ENCODE measurements at regions not wholly inside any gene's neighbourhood (a gene's known extent, or its start where the extent isn't known, plus 50 kb on each side); places are given as distances from the start of the nearest gene placed in this dataset.

DNA sequence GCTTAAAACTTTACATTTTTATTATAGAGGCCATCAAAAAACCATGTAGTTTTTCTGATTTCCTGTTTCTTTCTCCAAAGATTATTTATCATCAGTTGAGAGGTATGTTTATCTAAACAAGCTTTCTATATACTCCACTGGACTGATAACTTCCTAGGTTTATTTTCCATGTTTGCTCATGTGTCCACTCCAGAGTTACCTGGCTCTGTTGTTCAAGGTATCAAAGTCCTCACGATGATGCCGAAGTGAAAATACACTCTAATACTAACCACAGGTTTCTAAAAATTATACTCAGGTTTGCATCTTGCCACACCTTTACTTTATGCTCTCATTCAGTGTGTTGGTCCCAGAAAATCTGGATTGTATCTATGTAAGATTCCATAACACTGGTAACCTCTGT lies 287.9 kb upstream of the GULP1 start:
- ChIA-PET POLR2A (ENCODE audit: low non-redundant PET) (no interaction called here), CTCF (no interaction called here)
- no peak overlapping the region for H3K27ac ChIP-seq
- no peak for DNase-seq (ENCODE audit: low spot score)
- TF ChIP-seq, protein P1, sequence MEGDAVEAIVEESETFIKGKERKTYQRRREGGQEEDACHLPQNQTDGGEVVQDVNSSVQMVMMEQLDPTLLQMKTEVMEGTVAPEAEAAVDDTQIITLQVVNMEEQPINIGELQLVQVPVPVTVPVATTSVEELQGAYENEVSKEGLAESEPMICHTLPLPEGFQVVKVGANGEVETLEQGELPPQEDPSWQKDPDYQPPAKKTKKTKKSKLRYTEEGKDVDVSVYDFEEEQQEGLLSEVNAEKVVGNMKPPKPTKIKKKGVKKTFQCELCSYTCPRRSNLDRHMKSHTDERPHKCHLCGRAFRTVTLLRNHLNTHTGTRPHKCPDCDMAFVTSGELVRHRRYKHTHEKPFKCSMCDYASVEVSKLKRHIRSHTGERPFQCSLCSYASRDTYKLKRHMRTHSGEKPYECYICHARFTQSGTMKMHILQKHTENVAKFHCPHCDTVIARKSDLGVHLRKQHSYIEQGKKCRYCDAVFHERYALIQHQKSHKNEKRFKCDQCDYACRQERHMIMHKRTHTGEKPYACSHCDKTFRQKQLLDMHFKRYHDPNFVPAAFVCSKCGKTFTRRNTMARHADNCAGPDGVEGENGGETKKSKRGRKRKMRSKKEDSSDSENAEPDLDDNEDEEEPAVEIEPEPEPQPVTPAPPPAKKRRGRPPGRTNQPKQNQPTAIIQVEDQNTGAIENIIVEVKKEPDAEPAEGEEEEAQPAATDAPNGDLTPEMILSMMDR (conservative IDR thresholded peaks at IDR 0.05; ENCODE audit: low read depth): no peak

DNA sequence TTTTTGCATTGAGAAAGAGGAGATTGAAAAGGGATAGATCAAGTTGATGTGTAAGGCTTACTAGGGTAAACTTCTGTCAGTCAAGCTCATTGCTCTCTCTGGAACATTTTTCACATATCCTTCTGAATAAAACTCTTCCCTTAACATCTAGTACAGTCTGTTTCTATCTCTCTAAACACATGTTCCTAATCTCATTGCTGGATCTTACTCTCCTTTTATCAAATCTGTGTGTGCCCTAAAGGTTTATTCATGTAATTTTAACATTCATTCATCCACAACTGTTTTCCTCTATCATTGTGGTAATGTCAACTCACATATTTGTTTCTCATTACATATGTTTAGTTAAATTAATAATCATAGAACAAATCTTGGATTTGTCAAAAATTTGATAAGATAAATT lies 277.9 kb upstream of the GULP1 start:
- H3K27ac ChIP-seq: no peak overlapping the region
- no peak for DNase-seq (ENCODE audit: low spot score)
- ChIA-PET CTCF (no interaction called here), POLR2A (ENCODE audit: low non-redundant PET) (no interaction called here)
- TF ChIP-seq, protein P1 (conservative IDR thresholded peaks at IDR 0.05; ENCODE audit: low read depth): no peak

DNA sequence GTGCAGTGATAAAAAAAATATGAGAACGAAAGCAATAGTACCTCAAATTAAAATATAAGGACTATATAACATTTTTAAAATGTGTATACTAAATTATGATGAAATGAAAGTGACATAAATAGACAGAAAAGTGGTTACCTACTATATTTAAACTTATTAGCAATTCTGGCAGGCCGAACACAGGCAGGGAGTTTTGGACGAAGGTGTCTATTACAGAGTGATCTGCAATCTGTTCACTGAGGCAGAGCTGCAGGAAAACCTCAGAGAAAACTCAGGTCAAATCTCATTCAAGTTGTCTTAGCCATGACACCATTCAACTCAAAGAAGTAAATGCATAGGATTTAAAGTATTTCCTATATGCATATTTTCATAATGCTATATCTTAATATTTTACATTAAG lies 274.8 kb upstream of the GULP1 start:
- CTCF ChIA-PET: interaction anchor here (0.6 kb wide), 1 partner anchor 47 kb away, joined by 3 read pairs; no protein-coding TSS in a partner anchor
- DNase-seq (ENCODE audit: low spot score): no peak
- TF ChIP-seq, protein P1 (conservative IDR thresholded peaks at IDR 0.05; ENCODE audit: low read depth): no peak
- H3K27ac ChIP-seq: no peak overlapping the region
- POLR2A ChIA-PET (ENCODE audit: low non-redundant PET): no interaction called here

DNA sequence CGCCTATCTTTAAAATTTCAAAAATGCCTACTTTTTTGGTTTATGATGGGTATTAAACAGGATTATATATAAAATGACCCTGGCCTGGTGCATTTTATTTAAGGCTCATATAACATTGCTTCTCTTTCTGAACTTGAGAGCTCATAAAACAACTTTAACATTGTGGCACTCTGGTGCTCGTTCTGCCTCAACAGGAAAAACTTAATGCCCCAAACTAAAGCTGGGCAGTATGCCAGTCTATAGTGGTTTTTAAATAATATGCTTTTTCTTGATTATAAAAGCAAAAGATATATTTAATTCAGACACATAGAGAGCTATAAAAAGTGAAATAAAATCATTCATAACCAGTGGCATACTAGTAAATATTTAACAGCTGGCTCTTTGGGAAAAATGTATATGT lies 269.3 kb upstream of the GULP1 start:
- H3K27ac ChIP-seq: no peak overlapping the region
- no peak for DNase-seq (ENCODE audit: low spot score)
- POLR2A ChIA-PET (ENCODE audit: low non-redundant PET): no interaction called here
- CTCF ChIA-PET: interaction anchor here (0.6 kb wide), 1 partner anchor 219 kb away, joined by 3 read pairs; no protein-coding TSS in a partner anchor
- TF ChIP-seq, protein P1 (conservative IDR thresholded peaks at IDR 0.05; ENCODE audit: low read depth): no peak

DNA sequence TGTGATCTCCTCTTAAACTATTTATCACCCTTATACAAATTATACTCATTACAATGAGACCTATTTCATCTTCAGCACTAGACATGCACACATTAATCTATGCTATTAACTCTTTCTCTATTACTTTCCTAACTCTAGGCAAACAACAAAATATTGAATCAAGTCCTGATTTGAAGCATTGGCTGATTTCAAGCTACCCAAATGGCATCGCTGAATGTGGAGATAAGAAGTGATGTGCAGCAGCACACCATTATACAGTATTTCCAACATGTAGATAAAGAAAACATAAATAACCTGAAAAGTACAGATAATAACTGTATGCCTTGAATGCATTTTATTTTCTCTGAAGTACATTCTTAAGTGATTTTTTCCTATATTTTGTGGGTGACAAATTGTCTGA lies 268.6 kb upstream of the GULP1 start:
- TF ChIP-seq, protein P1 (conservative IDR thresholded peaks at IDR 0.05; ENCODE audit: low read depth): no peak
- CTCF ChIA-PET: interaction anchor here (0.6 kb wide), 1 partner anchor 12 kb away, joined by 3 read pairs; no protein-coding TSS in a partner anchor
- no peak for DNase-seq (ENCODE audit: low spot score)
- POLR2A ChIA-PET (ENCODE audit: low non-redundant PET): no interaction called here
- H3K27ac ChIP-seq: no peak overlapping the region

DNA sequence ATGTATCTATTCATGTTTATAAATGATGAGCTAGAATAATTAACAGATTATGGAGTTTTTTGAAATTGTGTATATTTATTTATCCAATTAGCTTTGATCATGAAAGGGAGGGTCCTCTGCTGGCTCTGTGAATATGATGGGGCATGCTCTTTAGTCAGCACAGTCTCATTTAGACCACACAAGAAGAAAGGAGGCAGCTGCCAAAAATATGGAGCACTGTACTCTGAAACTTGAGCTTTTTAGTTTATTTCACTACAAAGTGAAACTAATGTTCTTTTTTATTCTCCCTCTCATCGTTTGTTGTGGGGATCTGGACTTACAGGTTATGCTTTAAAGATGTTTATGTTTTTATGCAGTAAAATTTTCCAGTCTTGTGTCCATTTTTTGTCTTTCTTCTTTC lies 266.9 kb upstream of the GULP1 start:
- CTCF ChIA-PET: no interaction called here
- TF ChIP-seq, protein P1 (conservative IDR thresholded peaks at IDR 0.05; ENCODE audit: low read depth): no peak
- POLR2A ChIA-PET (ENCODE audit: low non-redundant PET): no interaction called here

DNA sequence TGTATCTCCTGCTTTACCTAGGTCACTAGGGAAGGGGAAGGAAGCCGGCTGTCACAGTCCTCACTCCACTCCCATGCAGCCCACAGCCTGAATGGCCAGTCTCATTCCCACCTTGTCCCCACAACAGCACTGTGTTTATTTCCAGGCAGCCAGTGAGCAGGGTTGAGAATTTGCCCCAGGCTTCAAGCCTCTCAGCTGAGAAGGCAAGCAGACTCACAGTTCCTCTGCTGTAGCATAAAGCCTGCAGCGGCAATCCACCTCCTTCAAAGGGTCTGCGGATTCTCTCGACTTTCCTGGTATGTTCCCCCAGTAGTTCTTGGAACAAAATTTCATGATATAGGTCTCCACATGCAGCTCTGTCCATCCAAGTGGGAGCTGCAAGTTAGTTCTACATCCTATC lies 262.9 kb upstream of the GULP1 start:
- DNase-seq (ENCODE audit: low spot score): no peak
- CTCF ChIA-PET: no interaction called here
- H3K27ac ChIP-seq: no peak overlapping the region
- TF ChIP-seq, protein P1 (conservative IDR thresholded peaks at IDR 0.05; ENCODE audit: low read depth): no peak
- POLR2A ChIA-PET (ENCODE audit: low non-redundant PET): no interaction called here

More for the DNA sequence above, 266.9 kb upstream of the GULP1 start:
- H3K27ac ChIP-seq: no peak overlapping the region
- no peak for DNase-seq (ENCODE audit: low spot score)

Measured in RWPE1 (cell line).